WERI-Rb-1 (cell line): ENCODE measurements at regions not wholly inside any gene's neighbourhood (a gene's known extent, or its start where the extent isn't known, plus 50 kb on each side); places are given as distances from the start of the nearest gene placed in this dataset.

ENCODE experiments used
- DNase-seq: peaks from one replicate; pipeline ENCODE4 v3.0.0-alpha.2; 2020
- H3K27ac ChIP-seq: fragments of 250-450 bp; sonication (Bioruptor Pico); 2 replicates; pipeline ENCODE4 v1.5.1; 2020; ENCODE audit warnings: mild to moderate bottlenecking, moderate library complexity
- H3K27me3 ChIP-seq: fragments of 250-450 bp; sonication (Bioruptor Pico); 2 replicates; pipeline ENCODE4 v1.5.1; 2021; ENCODE audit warnings: mild to moderate bottlenecking, low read depth, moderate library complexity; ENCODE audit not compliant: insufficient read depth, severe bottlenecking
- H3K36me3 ChIP-seq: fragments of 250-450 bp; sonication (Bioruptor Pico); 2 replicates; pipeline ENCODE4 v1.5.1; 2020; ENCODE audit warnings: mild to moderate bottlenecking, moderate library complexity
- H3K4me3 ChIP-seq: 2 replicates; pipeline ENCODE4 v1.5.1; 2011; ENCODE audit warnings: low read depth, mild to moderate bottlenecking, control low read depth, low read length
- H3K9me3 ChIP-seq: fragments of 250-450 bp; sonication (Bioruptor Pico); 2 replicates; pipeline ENCODE4 v1.5.1; 2021; ENCODE audit warnings: mild to moderate bottlenecking, moderate library complexity; ENCODE audit not compliant: severe bottlenecking
- CTCF ChIP-seq: IDR thresholded peaks from 2 replicates; pipeline ENCODE4 v1.5.1; 2011; ENCODE audit warnings: low read depth, mild to moderate bottlenecking, control low read depth, inconsistent platforms, low read length

- Histone ChIP-seq H3K36me3 (no peaks in the 10 kb centered on the region), H3K9me3 (peaks cover 2% of the 10 kb centered on the region), H3K27me3 (peaks cover 23% of the 10 kb centered on the region), H3K27ac (no peak overlapping the region), H3K4me3 (no peak overlapping the region)
- no peak for DNase-seq
- no peak for TF ChIP-seq CTCF
These were observed 467.4 kb upstream of the SETBP1 start for GRCh38 chr18:44213293-44213692.

- DNase-seq: no peak
- TF ChIP-seq CTCF: no peak
- H3K27ac ChIP-seq: no peak overlapping the region
- no peaks in the 10 kb centered on the region for H3K36me3 ChIP-seq
- no peak overlapping the region for H3K4me3 ChIP-seq
- peaks cover 2% of the 10 kb centered on the region for H3K9me3 ChIP-seq
- H3K27me3 ChIP-seq: peaks cover 23% of the 10 kb centered on the region
These were observed 466.3 kb upstream of the SETBP1 start for GRCh38 chr18:44214396-44214795.

- H3K9me3 ChIP-seq: peaks cover 2% of the 10 kb centered on the region
- no peak for TF ChIP-seq CTCF
These were observed 464.5 kb upstream of the SETBP1 start for GRCh38 chr18:44216169-44216568.

GRCh38 chr18:44227501-44227900 lies 453.2 kb upstream of the SETBP1 start:
- no peaks in the 10 kb centered on the region for H3K9me3 ChIP-seq
- TF ChIP-seq CTCF: no peak

More at GRCh38 chr18:44216169-44216568, 464.5 kb upstream of the SETBP1 start:
- no peaks in the 10 kb centered on the region for H3K36me3 ChIP-seq
- no peak for DNase-seq
- H3K27me3 ChIP-seq: peaks cover 23% of the 10 kb centered on the region
- no peak overlapping the region for H3K4me3 ChIP-seq
- no peak overlapping the region for H3K27ac ChIP-seq

GRCh38 chr18:44229693-44230108 lies 451.0 kb upstream of the SETBP1 start:
- Histone ChIP-seq H3K27ac (no peak overlapping the region), H3K9me3 (no peaks in the 10 kb centered on the region), H3K36me3 (no peaks in the 10 kb centered on the region), H3K4me3 (no peak overlapping the region), H3K27me3 (peaks cover 55% of the 10 kb centered on the region)
- TF ChIP-seq CTCF: no peak
- DNase-seq: no peak

More at GRCh38 chr18:44227501-44227900, 453.2 kb upstream of the SETBP1 start:
- no peak overlapping the region for H3K4me3 ChIP-seq
- H3K27ac ChIP-seq: no peak overlapping the region
- no peaks in the 10 kb centered on the region for H3K36me3 ChIP-seq
- H3K27me3 ChIP-seq: peaks cover 50% of the 10 kb centered on the region
- DNase-seq: no peak

GRCh38 chr18:44231936-44232335 lies 448.8 kb upstream of the SETBP1 start:
- no peak for TF ChIP-seq CTCF
- H3K36me3 ChIP-seq: no peaks in the 10 kb centered on the region
- DNase-seq: no peak
- H3K9me3 ChIP-seq: no peaks in the 10 kb centered on the region
- H3K27ac ChIP-seq: no peak overlapping the region
- peaks cover 48% of the 10 kb centered on the region for H3K27me3 ChIP-seq
- H3K4me3 ChIP-seq: no peak overlapping the region
